NCI-H1105 (cell line): ENCODE measurements at regions not wholly inside any gene's neighbourhood (a gene's known extent, or its start where the extent isn't known, plus 50 kb on each side); places are given as distances from the start of the nearest gene placed in this dataset.

ENCODE experiments used
- DNase-seq: peaks from one replicate; lab custom pipeline; 2025; lab: John Stamatoyannopoulos, UW

DNA sequence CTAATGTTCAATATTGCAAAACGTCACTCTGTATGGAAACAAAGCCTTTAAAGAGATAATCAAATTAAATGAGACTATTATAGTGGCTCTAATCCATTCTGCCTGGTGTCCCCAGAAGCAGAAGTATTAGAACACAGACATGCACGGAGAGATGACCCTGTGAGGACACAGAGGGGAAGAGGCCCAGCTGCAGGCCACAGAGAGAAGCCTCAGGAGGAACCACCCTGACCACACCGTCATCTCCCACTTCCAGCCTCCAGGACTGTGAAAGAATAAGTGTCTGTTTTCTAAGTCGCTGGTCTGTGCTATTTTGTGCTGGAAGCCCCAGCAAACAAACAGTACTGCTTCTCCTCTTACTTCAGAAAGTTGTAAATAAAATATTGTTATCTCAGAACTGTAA lies 283.5 kb upstream of the ADARB2 start:
- DNase-seq, result no peak

DNA sequence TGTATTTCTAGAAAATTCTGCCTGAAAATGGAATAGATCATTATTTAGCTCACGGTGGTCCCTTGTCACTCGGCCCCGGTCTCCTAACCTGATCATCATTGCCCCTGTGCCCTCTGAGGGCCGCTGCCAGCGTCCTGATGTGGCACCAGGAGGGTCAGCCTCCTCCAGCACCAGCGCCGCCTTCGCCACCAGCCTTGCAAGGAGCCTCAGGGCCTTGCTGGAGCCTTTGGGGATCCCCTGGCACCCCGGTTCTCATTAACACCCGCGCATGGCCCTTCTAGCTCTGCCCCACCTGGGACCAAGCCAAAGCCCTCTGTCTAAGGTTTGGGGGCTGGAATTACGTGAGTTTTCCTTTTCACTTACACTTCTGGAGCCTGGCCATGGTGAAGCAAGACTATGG lies 282.5 kb upstream of the ADARB2 start:
- DNase-seq, result no peak

DNA sequence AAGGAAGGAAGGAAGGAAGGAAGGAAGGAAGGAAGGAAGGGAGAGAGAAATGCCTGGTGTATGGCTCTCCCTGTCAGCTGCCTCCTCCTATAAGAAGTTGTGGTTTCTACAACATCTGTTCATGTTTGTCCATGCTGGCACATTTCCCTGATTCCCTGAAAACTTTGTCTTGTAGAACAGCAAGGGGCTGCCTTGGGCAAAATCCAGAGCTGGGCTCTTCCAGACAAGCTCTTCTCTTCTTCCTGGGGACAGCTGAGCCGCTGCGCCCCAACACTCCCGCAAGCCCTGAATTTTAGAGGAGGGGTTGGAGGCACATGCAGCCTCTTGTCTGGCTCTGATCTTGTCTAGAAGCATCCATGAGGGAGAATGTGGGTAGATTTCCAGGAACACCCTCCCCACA lies 282.0 kb upstream of the ADARB2 start:
- DNase-seq, result no peak

DNA sequence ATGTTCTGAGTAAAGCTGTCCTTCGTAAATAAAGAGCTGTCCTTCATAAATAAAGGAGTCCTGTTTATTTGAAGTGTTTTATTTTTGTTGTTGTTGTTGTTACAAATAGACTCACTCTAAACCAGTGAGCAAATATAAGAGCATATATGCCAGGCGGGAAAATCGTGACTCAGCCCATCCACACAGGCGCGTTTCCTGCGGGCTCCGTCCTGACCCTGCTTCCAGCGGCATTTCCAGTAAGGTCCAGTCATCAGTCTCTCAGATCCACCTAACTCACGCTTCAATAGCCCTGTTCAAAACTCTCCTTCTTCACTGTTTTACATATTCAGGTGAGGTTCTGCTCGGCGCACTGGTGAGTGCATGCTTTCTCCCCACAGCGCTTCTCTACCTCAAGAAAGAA lies 277.2 kb upstream of the ADARB2 start:
- DNase-seq, result no peak

DNA sequence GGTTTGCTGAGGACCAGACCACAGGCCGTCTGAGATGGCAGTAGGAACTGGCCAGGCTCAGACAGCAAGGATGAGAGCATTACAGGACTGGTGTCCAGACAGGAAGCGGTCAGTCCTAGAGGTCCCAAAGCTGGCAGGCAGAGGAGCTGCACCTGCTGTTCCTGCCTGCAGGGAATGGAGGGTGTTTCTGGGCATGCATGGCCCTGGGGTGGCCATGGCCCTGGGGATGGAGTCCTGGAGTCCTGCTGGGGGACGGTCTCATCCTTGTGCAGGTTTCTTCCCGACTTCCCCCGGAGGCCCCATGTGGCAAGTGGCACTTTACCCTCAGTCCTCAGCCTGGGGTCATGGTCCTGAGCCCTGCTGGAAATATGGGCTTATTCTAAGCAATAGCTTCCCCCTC lies 274.9 kb upstream of the ADARB2 start:
- DNase-seq, result no peak

DNA sequence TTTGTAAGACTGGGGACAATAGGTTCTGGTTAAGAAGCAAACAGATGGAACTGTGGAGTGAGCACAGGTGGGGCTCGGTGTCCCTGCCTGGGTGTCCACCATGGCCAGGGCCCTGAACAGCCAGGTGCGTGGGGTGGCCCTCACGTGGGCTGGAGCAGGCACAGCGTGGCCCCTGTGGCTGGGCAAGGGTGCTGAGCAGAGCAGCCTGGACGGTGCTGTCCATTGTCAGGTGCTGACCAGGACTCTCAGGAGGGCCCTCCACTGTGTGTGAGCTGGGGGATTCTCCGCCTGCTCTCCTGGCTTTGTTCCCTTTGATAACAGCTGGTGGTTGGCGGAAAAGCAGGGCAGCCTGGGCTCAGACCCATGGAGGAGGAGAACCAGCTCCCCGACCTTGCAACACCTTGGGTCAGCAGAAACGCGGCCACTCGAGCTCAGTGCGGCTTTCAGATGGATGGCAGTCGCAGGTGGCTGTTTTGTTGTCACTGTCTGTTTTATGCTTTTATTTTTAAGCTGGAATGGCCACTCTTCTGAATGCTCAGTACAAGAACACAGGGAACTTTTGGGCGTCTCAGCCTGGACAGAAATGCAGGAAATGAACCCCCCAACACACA lies 273.9 kb upstream of the ADARB2 start:
- no peak for DNase-seq

DNA sequence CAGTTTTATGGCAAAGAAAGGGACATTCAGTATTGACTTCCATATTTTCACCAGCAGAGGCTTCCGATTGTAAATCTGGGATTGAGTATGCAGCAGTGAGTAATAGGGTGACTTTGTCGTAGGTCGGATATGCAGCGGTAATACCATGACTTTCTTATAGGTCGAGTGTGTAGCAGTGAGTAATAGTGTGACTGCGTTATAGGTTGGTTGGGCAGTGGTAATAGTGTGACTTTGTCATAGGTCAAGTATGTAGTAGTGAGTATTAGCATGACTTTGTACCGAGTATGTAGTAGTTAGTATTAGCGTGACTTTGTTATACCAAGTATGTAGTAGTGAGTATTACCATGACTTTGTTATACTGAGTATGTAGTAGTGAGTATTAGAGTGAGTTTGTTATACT lies 268.2 kb upstream of the ADARB2 start:
- DNase-seq, result no peak

DNA sequence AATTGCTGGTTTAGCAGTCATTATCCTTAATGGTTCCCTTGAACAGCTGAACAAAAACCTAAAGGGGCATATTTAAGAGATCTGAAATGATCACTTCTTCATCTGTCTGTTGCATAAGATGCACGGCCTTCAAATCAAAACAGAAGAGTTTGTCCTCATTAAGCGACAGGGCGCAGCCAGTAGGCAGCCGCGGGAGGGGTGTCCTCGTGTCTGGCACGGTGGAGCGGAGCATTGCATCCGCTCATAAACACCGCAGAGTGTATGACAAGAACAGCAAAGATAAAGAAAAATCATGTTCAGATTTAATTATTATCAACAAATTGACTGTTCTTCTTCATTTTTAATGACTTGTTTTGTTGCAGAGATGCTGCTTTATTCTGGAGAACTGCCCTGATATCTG lies 255.6 kb upstream of the ADARB2 start:
- DNase-seq, result no peak

DNA sequence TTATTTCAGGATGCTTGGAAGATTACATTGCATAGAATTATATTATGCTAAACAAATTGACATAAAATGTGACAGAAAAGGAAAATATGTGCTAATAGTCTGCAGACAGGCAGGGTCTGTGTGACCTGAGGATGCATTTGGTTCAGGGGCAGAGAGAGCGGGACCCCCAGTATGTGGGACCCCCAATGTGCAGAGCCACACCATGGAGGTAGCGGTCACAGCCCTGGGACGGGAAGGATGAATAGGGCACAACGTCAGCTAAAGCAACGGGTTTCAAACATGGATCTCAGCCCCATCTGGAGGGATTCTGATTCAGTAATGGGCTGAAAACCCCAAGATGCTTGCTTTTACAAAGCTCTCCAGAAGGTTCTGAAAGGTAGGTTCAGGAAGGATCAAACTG lies 251.8 kb upstream of the ADARB2 start:
- DNase-seq, result no peak

DNA sequence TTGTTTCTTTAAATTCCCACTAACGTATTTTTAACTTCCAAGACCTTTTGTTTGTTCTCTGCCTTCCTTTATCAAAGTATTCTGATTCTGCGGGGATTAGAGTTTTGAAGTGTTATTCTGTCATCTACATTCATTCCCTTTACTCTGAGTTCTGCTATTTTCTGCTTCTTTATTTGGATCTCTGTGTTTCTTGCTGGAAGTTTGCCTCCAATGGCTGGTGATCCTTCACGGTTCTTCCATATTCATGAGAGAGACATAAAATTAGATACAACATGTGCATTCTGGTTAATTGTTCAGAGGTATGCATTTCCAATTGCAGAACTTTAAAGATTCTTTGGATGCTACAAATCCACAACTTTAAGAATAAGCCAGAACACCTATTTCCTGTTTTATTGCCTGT lies 244.7 kb upstream of the ADARB2 start:
- no peak for DNase-seq

DNA sequence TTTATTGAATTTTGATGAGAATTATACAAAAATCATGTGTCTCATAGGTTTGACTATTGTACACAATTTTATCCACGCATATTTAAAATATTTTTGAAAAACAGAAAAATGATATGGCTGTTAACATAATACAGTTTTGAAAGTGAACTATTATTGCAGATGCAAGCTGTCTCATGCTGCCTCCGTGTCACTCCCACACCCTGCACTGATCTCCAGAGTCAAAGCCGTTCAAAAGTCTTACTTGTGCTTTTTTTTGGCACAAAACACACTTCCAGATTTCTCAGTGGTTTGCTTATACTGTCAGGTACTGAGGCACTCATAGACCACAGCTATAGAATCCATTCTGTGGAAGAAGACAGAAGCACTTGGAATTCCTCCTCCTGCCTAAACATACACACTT lies 243.1 kb upstream of the ADARB2 start:
- DNase-seq, result no peak

DNA sequence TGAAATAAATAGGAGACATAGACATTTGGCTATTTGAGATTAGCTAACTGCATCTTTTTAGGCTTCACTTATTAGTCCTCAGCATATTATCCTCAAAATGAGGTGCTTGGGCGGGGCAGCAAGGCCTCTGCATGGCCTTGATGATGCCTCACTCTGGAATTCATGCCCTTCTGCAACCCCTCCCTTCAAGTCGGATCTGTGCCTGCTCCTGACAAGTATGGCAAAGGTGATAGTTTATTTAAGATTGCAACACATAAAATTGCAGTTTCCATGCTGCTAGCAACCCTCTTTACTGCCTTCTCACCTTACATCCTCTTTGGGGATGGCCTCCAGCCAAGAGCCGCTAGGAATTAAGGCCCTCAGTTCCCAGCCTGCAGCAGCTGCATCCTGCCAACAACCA lies 241.3 kb upstream of the ADARB2 start:
- no peak for DNase-seq

DNA sequence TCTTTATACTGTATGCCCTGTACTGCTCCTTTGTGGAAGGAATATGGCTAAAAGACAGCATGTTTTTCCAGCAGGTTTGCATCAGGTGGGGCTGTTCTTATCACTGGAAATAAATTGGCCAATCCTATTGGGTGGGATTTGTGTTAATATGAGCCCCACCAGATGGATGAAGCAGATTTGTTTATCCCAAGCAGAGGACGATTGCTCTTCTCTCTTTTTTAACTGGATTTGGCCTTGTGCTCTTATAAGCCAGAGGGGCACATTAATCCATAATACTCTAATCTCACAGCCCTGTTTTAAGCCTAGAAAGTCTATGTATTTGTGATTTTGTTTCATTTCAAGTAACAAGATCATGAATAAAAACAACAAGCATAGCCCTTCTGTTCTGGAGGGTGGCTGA lies 240.1 kb upstream of the ADARB2 start:
- DNase-seq, result no peak

DNA sequence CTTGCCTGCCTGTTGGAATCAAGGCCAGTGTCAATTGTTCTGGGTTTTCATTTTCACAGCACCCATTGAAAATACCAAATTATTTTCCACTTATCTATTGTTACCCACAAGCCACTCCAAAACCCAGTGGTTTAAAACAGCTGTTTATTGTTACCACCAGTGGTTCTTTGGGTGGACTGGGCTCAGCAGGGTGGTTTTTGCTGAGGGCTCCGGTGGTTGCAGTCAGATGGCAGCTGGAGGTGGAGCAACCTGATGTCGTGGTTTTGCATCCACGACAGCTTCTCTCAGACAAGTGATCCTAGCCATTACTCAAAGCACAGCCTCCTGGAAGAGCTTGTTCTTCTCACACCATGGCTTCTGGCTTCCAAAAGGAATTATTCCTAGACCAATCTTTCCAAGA lies 235.1 kb upstream of the ADARB2 start:
- DNase-seq, result no peak

DNA sequence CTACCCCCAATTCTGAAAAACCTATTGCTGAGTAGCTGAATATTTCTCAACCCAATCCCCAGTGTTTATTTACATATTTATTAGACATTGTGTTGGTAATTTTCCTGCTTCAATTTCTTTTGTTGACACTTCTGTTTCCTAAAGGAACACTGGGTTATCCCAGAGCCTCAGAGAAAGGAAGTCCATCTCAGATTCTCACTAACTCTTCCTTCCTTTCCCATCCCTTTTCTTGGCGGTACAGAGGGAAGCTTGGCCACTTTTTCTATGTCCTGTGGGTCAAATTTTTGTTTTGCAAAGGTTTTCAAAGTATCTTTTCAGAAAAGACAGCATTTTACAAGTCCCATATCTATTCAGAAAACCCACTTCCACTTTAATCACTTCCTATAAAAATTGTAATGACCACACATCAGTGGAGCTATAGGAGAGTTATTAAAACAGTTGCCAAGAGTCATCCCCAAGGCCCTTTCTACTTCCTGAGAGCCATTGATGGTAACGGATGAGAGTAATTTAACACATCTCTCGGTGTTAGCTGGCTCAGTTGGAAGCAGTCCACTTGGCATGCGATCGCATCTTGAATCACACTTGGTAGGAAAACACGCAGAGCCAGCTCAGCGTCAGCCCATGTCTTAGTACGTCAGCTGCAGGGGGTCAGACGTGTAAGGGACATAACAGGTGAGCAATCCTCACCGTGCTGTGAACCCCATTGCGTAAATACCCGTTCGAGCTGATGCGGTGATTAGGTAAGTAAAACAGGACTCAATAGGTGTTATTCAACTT lies 231.1 kb upstream of the ADARB2 start:
- no peak for DNase-seq

DNA sequence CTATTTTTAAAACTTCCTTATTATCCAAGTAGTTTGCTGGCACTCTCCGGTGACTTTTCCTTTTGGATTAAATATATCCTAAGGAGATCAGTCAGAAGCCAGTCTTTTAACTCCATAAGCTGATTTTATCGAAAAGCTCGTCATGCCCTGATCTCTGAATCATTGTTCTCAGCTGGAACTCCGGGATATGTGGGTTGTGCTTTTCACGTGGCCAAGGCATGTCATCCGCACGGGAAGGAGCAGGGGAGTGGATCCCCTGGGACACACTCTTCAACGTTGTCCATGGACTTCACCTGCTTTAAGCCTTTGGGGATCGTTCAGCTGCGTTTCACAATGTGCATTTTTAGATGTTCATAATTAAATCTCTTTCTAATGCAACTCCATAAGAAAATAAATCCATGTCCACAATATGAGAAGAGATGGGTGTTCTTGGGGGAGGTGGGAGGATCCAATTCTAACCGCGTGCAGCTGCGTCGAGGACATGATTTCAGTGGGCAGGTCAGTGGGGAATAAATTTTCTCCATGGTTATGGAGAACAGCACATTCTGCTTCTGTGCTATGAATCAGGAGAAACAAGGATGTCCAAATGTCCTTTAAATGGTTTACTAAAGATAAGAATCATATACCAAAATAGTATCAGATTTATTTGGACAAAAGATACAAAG lies 229.5 kb upstream of the ADARB2 start:
- DNase-seq, result no peak

DNA sequence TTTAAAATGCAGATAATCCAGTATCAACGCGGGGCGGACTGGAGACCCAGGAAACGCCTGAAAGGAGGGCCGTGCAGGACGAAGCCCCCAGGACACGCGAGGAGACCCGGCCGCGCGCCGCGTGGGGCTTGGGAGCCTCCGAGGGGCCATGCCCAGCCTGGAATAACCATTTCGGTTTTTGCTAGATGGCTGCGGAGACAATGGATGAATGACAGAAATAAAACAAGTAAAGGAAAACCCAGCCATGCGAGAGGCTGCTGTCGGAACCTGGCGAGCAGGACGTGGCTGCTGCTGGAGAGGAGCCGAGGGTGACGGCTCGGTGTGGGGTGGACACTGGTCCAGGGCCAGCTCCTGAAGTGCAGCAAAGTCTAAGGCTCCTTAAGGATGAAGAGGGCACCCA lies 227.2 kb upstream of the ADARB2 start:
- no peak for DNase-seq

DNA sequence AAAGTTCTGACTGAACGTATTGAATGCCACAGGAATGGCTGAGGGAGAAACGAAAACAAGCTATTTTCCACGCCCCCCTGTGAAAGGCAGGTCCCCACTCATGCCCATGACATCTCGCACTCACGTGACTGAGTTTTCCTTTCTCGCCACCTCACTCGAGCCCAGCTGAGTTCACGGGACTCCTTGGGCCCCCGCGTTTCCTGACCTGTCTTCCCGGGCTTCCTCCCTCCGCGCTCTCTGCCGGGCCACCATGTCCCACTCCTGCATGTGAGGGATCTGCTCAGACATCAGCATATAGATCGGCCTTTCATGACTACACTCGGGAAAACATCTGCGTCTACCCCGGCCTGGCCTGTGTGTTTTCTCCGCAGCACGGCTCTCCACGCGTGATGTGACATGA lies 226.0 kb upstream of the ADARB2 start:
- DNase-seq, result no peak

DNA sequence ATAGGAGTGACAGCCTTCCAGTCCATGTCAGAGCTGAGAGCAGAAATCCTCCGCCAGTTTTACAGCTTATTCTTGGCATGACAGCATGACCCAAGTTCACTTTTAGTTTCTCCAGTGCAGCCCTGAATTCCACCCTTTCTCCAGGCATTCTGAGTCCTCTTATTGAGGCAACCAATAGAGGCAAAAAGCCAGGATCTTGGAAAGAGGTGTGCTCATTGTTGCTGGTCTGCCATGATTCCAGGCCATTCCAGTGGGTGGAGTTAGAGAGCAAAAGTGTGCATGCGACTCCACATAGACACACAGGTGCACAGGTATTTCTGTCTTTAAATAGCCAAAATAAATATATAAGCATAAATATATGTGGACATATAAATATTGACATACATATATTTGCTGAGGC lies 224.7 kb upstream of the ADARB2 start:
- no peak for DNase-seq

DNA sequence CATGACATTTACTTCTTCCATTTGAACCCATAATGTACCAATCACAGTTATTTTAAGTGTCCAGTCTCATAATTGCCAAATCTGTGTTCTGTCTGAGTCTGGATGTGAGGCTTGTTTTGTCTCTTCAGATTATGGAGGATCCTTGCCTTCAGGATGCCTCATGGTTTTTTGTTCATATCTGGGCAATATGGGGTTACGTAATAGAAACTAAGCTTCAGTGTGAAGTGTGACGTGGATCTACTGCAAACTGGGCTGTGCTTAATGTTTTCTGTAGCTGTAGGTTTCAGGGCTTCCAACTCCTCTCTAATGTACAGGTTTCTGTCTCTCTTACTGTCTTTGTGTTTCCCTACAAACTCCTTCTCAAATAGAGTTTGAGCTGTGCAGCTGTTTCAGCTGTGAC lies 223.7 kb upstream of the ADARB2 start:
- DNase-seq, result no peak

DNA sequence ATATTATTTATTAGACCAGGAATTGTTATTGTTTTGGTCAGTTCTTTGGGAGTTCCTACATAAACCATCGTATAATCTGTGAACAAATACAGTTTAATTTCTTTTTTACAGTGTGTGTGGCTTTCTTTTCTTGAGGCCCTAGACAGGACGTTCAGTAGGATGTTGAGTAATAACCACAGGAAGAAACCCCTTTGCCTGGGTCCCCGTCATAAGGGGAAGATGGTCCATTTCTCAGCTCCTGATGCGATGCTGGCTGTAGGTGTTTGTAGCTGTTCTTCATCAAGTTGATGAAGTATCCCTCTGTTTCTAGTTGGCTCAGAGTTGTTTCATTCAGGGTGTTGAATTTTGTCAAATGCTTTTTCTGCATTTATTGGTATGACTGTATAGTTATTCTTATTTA lies 219.7 kb upstream of the ADARB2 start:
- no peak for DNase-seq

DNA sequence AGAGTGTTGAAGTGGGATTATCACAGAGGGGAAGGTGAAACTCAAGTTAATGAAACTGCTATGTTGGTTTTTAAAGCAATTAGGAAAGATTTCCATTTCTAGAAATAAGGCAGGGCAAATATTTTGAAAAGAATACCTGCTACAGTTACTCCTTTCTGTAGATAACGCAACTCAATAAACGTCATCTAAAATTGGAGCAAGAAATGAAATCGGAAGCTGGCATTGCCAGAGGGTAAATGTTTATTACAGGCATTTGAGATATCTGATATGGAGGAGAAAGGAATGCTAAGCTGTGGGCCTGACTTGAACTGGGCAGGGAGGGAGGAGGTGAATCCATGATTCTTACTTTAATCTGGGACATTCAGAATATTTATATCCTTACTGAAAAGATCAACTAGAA lies 217.0 kb upstream of the ADARB2 start:
- DNase-seq, result no peak
